ENCODE measurements at regions not wholly inside any gene's neighbourhood (a gene's known extent, or its start where the extent isn't known, plus 50 kb on each side); places are given as distances from the start of the nearest gene placed in this dataset.

GRCh38 chr2:239747771-239748170 is 277.4 kb downstream of the NDUFA10 start:
- no peaks in the 10 kb centered on the region for H4K20me1 ChIP-seq (ENCODE audit: insufficient read depth, low read length)
- TF ChIP-seq CTCF (IDR thresholded peaks at IDR 0.05) = no peak
- no peaks in the 10 kb centered on the region for H3K79me2 ChIP-seq (ENCODE audit: insufficient read depth, low read length)
- no peak for DNase-seq
- H3K4me3 Mint-ChIP-seq = no peak overlapping the region
- H3K27me3 ChIP-seq (ENCODE audit: control insufficient read depth in 2 of 2, insufficient read depth in 2 of 2, low read length in 2 of 2) = no peaks in the 10 kb centered on the region
- H3K4me1 ChIP-seq (ENCODE audit: control insufficient read depth in 1 of 2, insufficient read depth in 2 of 2, low read length in 2 of 2) = peaks cover 18 to 28% of the 10 kb centered on the region in 2 donors
- no peak overlapping the region for H2AFZ ChIP-seq (ENCODE audit: insufficient read depth, low read depth, low read length, poor library complexity, severe bottlenecking)
- no peak overlapping the region for H3K4me2 ChIP-seq (replicated peaks; ENCODE audit: extremely low read depth, low read length, poor library complexity, severe bottlenecking)
- no peak overlapping the region for H3K27ac Mint-ChIP-seq
- H3K4me1 Mint-ChIP-seq = peaks cover 24% of the 10 kb centered on the region
- intact Hi-C loops (cut with micrococcal nuclease) = no loop called here
- H3K36me3 ChIP-seq (replicated peaks in 1 of 2; ENCODE audit: control insufficient read depth in 1 of 2, insufficient read depth in 2 of 2, low read length in 2 of 2) = no peaks in the 10 kb centered on the region
- no peaks in the 10 kb centered on the region for H3K36me3 Mint-ChIP-seq
- no peak overlapping the region for H3K9ac ChIP-seq (ENCODE audit: insufficient read depth, low read length, poor library complexity, severe bottlenecking)
- H3K9me3 ChIP-seq (replicated peaks in 1 of 2; ENCODE audit: control insufficient read depth in 1 of 2, insufficient read depth in 1 of 2, low read length in 2 of 2) = no peaks in the 10 kb centered on the region
- H3K9me3 Mint-ChIP-seq = peaks cover 0 to 4% (median 0%) of the 10 kb centered on the region in 7 donors
- H3K27me3 Mint-ChIP-seq (ENCODE audit: low read depth in 3 of 3) = peaks cover 2 to 8% (median 6%) of the 10 kb centered on the region in 3 donors
- H3K27ac ChIP-seq (ENCODE audit: low read depth in 1 of 2, low read length in 2 of 2) = no peak overlapping the region
- no peak overlapping the region for H3K4me3 ChIP-seq (replicated peaks in 1 of 3; ENCODE audit: low read depth in 2 of 3, low read length in 3 of 3)
- 100% methylated on average over 4 of the region's 5 CpGs for WGBS (ENCODE audit: insufficient coverage)

GRCh38 chr2:239747274-239747673 is 277.9 kb downstream of the NDUFA10 start:
- H3K27me3 Mint-ChIP-seq (ENCODE audit: low read depth in 3 of 3) = peaks cover 5 to 10% (median 6%) of the 10 kb centered on the region in 3 donors
- Histone ChIP-seq H3K9ac (ENCODE audit: insufficient read depth, low read length, poor library complexity, severe bottlenecking) (no peak overlapping the region), H3K4me2 (replicated peaks; ENCODE audit: extremely low read depth, low read length, poor library complexity, severe bottlenecking) (no peak overlapping the region), H3K36me3 (replicated peaks in 1 of 2; ENCODE audit: control insufficient read depth in 1 of 2, insufficient read depth in 2 of 2, low read length in 2 of 2) (no peaks in the 10 kb centered on the region), H3K4me1 (ENCODE audit: control insufficient read depth in 1 of 2, insufficient read depth in 2 of 2, low read length in 2 of 2) (peaks cover 13 to 23% of the 10 kb centered on the region in 2 donors), H3K9me3 (replicated peaks in 1 of 2; ENCODE audit: control insufficient read depth in 1 of 2, insufficient read depth in 1 of 2, low read length in 2 of 2) (no peaks in the 10 kb centered on the region), H3K27ac (ENCODE audit: low read depth in 1 of 2, low read length in 2 of 2) (no peak overlapping the region), H2AFZ (ENCODE audit: insufficient read depth, low read depth, low read length, poor library complexity, severe bottlenecking) (no peak overlapping the region), H3K27me3 (ENCODE audit: control insufficient read depth in 2 of 2, insufficient read depth in 2 of 2, low read length in 2 of 2) (no peaks in the 10 kb centered on the region), H4K20me1 (ENCODE audit: insufficient read depth, low read length) (no peaks in the 10 kb centered on the region), H3K4me3 (replicated peaks in 1 of 3; ENCODE audit: low read depth in 2 of 3, low read length in 3 of 3) (no peak overlapping the region), H3K79me2 (ENCODE audit: insufficient read depth, low read length) (no peaks in the 10 kb centered on the region)
- no peak for DNase-seq
- WGBS (ENCODE audit: insufficient coverage) = 45% methylated on average over 14 of the region's 16 CpGs
- peak overlapping the region in 1 of 7 donors; percentile 62 for H3K27ac Mint-ChIP-seq
- H3K9me3 Mint-ChIP-seq = peaks cover 0 to 4% (median 0%) of the 10 kb centered on the region in 7 donors
- H3K4me1 Mint-ChIP-seq = peaks cover 20% of the 10 kb centered on the region
- H3K4me3 Mint-ChIP-seq = peak overlapping the region in 1 of 2 donors; percentile 59
- intact Hi-C loops (cut with micrococcal nuclease) = no loop called here
- TF ChIP-seq CTCF (IDR thresholded peaks at IDR 0.05) = no peak
- no peaks in the 10 kb centered on the region for H3K36me3 Mint-ChIP-seq
